PC-9 (cell line): ENCODE measurements at regions not wholly inside any gene's neighbourhood (a gene's known extent, or its start where the extent isn't known, plus 50 kb on each side); places are given as distances from the start of the nearest gene placed in this dataset.

Source experiments
- BruUV-seq: library from RNA; stranded (reverse); fragments of 400-500 nt; replicated peaks from 2 replicates; lab custom pipeline; 2021; lab: Mats Ljungman, UMichigan
- CTCF ChIA-PET: fragments of 300-600 bp; sonication (Branson Sonifier 250); formaldehyde crosslinking; loops from one replicate; lab custom pipeline; 2022; ENCODE audit warnings: antibody characterized with exemption; lab: Charles Lee
- POLR2A ChIA-PET: fragments of 300-600 bp; sonication (Branson Sonifier 250); formaldehyde crosslinking; loops from one replicate; lab custom pipeline; 2022; ENCODE audit warnings: antibody characterized with exemption; ENCODE audit not compliant: unreplicated experiment; lab: Charles Lee
- DNase-seq, 2 experiments: peaks; one replicate each; pipeline versions ENCODE4 v3.0.0 to v3.0.0-alpha.2; 2015 to 2022; ENCODE audit warnings: mixed read lengths in 1 of 2
- H2AFZ ChIP-seq: fragments of 200-600 bp; sonication (generic); 2 replicates; pipeline ENCODE4 v1.8.1; 2017; ENCODE audit warnings: antibody characterized with exemption
- H3F3A ChIP-seq: fragments of 200-600 bp; sonication (generic); 2 replicates; pipeline ENCODE4 v1.8.1; 2017; ENCODE audit warnings: antibody characterized with exemption, mild to moderate bottlenecking, low read depth; ENCODE audit not compliant: insufficient read depth
- H3K27ac ChIP-seq: fragments of 200-600 bp; sonication (generic); 2 replicates; pipeline ENCODE4 v1.6.1; 2016; ENCODE audit warnings: mixed run types
- H3K27me3 ChIP-seq: fragments of 200-600 bp; sonication (generic); 2 replicates; pipeline ENCODE4 v1.6.1; 2016; ENCODE audit warnings: low read depth, mixed run types; ENCODE audit not compliant: insufficient read depth
- H3K36me3 ChIP-seq: fragments of 200-600 bp; sonication (generic); 2 replicates; pipeline ENCODE4 v1.6.1; 2016; ENCODE audit warnings: low read depth, mixed run types
- H3K4me1 ChIP-seq: fragments of 200-600 bp; sonication (generic); replicated peaks from 2 replicates; pipeline ENCODE4 v1.6.1; 2016; ENCODE audit warnings: mixed run types; ENCODE audit not compliant: insufficient read depth
- H3K4me2 ChIP-seq: fragments of 200-600 bp; sonication (generic); 2 replicates; pipeline ENCODE4 v1.6.1; 2017; ENCODE audit warnings: mixed run types
- H3K4me3 ChIP-seq: fragments of 200-600 bp; sonication (generic); 2 replicates; pipeline ENCODE4 v1.6.1; 2016; ENCODE audit warnings: mixed run types
- H3K79me2 ChIP-seq: fragments of 200-600 bp; sonication (generic); 2 replicates; pipeline ENCODE4 v1.6.1; 2017; ENCODE audit warnings: low read depth, mixed run types
- H3K9me2 ChIP-seq: fragments of 200-600 bp; sonication (generic); 2 replicates; pipeline ENCODE4 v1.8.1; 2017; ENCODE audit warnings: mild to moderate bottlenecking; ENCODE audit not compliant: insufficient read depth
- H3K9me3 ChIP-seq: fragments of 200-600 bp; sonication (generic); 2 replicates; pipeline ENCODE4 v1.8.1; 2016; ENCODE audit warnings: low read depth; ENCODE audit not compliant: insufficient read depth
- H4K20me1 ChIP-seq: fragments of 200-600 bp; sonication (generic); 2 replicates; pipeline ENCODE4 v1.8.1; 2017; ENCODE audit not compliant: insufficient read depth
- CTCF ChIP-seq: fragments of 200-600 bp; sonication (generic); conservative IDR thresholded peaks from 2 replicates; pipeline ENCODE4 v1.6.1; 2017; ENCODE audit warnings: mixed run types, antibody characterized with exemption, mild to moderate bottlenecking, moderate library complexity
- EZH2 ChIP-seq: fragments of 200-600 bp; sonication (generic); IDR thresholded peaks from 2 replicates; pipeline ENCODE4 v1.8.0; 2017; ENCODE audit warnings: antibody characterized with exemption, low read depth
- intact Hi-C: fragments of 100-400 bp; cut with micrococcal nuclease; formaldehyde crosslinking; loops from one replicate; pipeline ENCODE4 v1.10.0; 2022; ENCODE audit not compliant: unreplicated experiment

DNA sequence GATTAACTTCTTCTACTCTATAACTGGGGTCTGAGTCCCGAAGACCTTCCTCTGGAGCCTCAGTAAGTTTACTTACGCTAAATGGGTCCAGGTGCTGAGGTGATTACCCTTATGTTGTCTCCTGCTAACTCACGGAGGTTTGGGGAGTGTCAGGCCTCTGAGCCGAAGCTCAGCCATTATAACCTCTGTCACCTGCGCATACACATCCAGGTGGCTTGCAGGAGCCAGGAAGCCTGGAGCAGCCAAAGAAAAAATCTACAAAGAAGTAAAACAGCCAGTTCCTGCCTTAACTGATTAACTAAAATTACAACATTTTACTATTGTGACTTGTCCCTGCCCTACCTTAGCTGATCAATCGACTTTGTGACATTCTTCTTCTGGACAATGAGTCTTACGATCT, 350.7 kb downstream of the GLRX3 start:
- Histone ChIP-seq H3K4me2 (no peak overlapping the region), H3K27me3 (no peaks in the 10 kb centered on the region), H3K79me2 (no peaks in the 10 kb centered on the region), H3K4me3 (no peak overlapping the region), H4K20me1 (no peaks in the 10 kb centered on the region), H3K27ac (no peak overlapping the region), H3F3A (no peaks in the 10 kb centered on the region), H3K4me1 (no peaks in the 10 kb centered on the region), H3K9me3 (no peaks in the 10 kb centered on the region), H3K36me3 (no peaks in the 10 kb centered on the region), H3K9me2 (no peaks in the 10 kb centered on the region), H2AFZ (no peak overlapping the region)
- intact Hi-C loops = no loop called here
- no peak for DNase-seq
- no TSS peak for BruUV-seq
- ChIA-PET CTCF (no interaction called here), POLR2A (no interaction called here)
- TF ChIP-seq EZH2 (no peak), CTCF (no peak)

DNA sequence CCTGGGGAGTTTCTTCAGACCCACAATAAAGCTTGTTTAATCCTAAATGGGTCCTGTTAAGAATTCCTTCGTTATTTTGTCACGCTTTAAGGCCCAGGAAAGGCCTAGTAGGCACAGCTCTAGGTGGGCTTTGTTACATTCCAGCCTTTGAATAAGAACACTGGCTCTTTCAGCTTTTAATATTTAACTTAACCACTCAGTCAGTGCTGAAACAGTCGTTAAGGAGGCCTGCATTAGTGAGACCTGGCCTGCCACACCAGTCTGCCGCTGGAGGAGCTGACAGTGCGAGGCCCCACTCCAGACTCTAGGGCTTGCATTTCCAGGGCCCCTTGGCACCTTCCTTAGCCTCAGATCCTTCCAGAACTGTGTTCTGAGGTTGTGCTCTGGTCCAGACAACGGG, 351.4 kb downstream of the GLRX3 start:
- H3K9me3 ChIP-seq = no peaks in the 10 kb centered on the region
- intact Hi-C loops = no loop called here

GRCh38 chr10:130489891-130490290, 353.7 kb downstream of the GLRX3 start:
- Histone ChIP-seq H3K4me2 (no peak overlapping the region), H3K27me3 (no peaks in the 10 kb centered on the region), H4K20me1 (no peaks in the 10 kb centered on the region), H3K9me2 (no peaks in the 10 kb centered on the region), H2AFZ (no peak overlapping the region), H3K79me2 (no peaks in the 10 kb centered on the region), H3K27ac (no peak overlapping the region), H3K4me3 (no peak overlapping the region), H3K36me3 (no peaks in the 10 kb centered on the region), H3F3A (no peaks in the 10 kb centered on the region), H3K4me1 (no peaks in the 10 kb centered on the region), H3K9me3 (no peaks in the 10 kb centered on the region)
- intact Hi-C loops = no loop called here
- TF ChIP-seq EZH2 (no peak), CTCF (no peak)
- POLR2A ChIA-PET = no interaction called here
- no TSS peak for BruUV-seq
- DNase-seq = no peak
- CTCF ChIA-PET = no interaction called here

More for the DNA sequence above, 351.4 kb downstream of the GLRX3 start:
- Histone ChIP-seq H3K4me3 (no peak overlapping the region), H3K9me2 (no peaks in the 10 kb centered on the region), H3K4me1 (no peaks in the 10 kb centered on the region), H4K20me1 (no peaks in the 10 kb centered on the region), H3K79me2 (no peaks in the 10 kb centered on the region), H2AFZ (no peak overlapping the region), H3K27ac (no peak overlapping the region), H3F3A (no peaks in the 10 kb centered on the region), H3K4me2 (no peak overlapping the region), H3K36me3 (no peaks in the 10 kb centered on the region), H3K27me3 (no peaks in the 10 kb centered on the region)
- no peak for DNase-seq
- BruUV-seq = no TSS peak
- no peak for TF ChIP-seq CTCF
- TF ChIP-seq EZH2 = no peak
- CTCF ChIA-PET = no interaction called here
- POLR2A ChIA-PET = no interaction called here
